GM10266 (cell line): ENCODE measurements at regions not wholly inside any gene's neighbourhood (a gene's known extent, or its start where the extent isn't known, plus 50 kb on each side); places are given as distances from the start of the nearest gene placed in this dataset.
"Not testable (repeated sequence)": the region's sequence is repeated elsewhere in the genome, so short reads cannot be mapped to it uniquely, and the experiment has no call there.

Source experiments
- DNase-seq: peaks from one replicate; pipeline ENCODE4 v3.0.0; 2012; ENCODE audit errors: extremely low spot score
- CTCF ChIP-seq: IDR thresholded peaks from 2 replicates; pipeline ENCODE4 v1.5.1; 2012; ENCODE audit warnings: mild to moderate bottlenecking, low read depth; ENCODE audit not compliant: control insufficient read depth, insufficient read depth; ENCODE audit errors: missing control alignments

GRCh38 chr4:14920759-14921320 is 81.4 kb upstream of the CPEB2 start:
- no peak for TF ChIP-seq CTCF
- DNase-seq = no peak

GRCh38 chr4:14921781-14922180 is 80.5 kb upstream of the CPEB2 start:
- DNase-seq = not testable (repeated sequence)

GRCh38 chr4:14924076-14924811 is 78.0 kb upstream of the CPEB2 start:
- no peak for TF ChIP-seq CTCF

GRCh38 chr4:14924812-14925344 is 77.4 kb upstream of the CPEB2 start:
- no peak for TF ChIP-seq CTCF
- no peak for DNase-seq

More at GRCh38 chr4:14924076-14924811, 78.0 kb upstream of the CPEB2 start:
- DNase-seq = no peak

- TF ChIP-seq CTCF = no peak
- no peak for DNase-seq
Measured at GRCh38 chr4:14925471-14925870, 76.8 kb upstream of the CPEB2 start.

GRCh38 chr4:14926368-14926767 is 75.9 kb upstream of the CPEB2 start:
- TF ChIP-seq CTCF = no peak
- no peak for DNase-seq

GRCh38 chr4:14928035-14928434 is 74.2 kb upstream of the CPEB2 start:
- no peak for TF ChIP-seq CTCF
- DNase-seq = no peak
